Adrenal gland (tissue), 5 donors: ENCODE measurements at regions not wholly inside any gene's neighbourhood (a gene's known extent, or its start where the extent isn't known, plus 50 kb on each side); places are given as distances from the start of the nearest gene placed in this dataset.

Source experiments
- POLR2A ChIP-seq, 2 donors: fragments of 450-650 bp; IDR thresholded peaks; one replicate each; pipeline ENCODE4 v1.6.1; 2017; ENCODE audit warnings: antibody characterized with exemption in 2 of 2, mild to moderate bottlenecking in 2 of 2, moderate library complexity in 1 of 2
- TF ChIP-seq, protein P1 (sequence below), 6 experiments: fragments of 450-650 bp in 4 of 6; fragments of 200-600 bp in 2 of 6; sonication (generic) in 1 of 6; IDR thresholded peaks; 1 replicate in 5 of 6; 2 replicates in 1 of 6; pipeline versions ENCODE4 v1.5.1 to v1.8.0; 2016 to 2021; ENCODE audit warnings: antibody characterized with exemption in 6 of 6, mild to moderate bottlenecking in 2 of 6, moderate library complexity in 1 of 6
- donor health status: DM: no; HTN: no; CAD: no.

GRCh38 chr9:13352451-13352979 is 73.0 kb upstream of the MPDZ start:
- TF ChIP-seq, protein P1, sequence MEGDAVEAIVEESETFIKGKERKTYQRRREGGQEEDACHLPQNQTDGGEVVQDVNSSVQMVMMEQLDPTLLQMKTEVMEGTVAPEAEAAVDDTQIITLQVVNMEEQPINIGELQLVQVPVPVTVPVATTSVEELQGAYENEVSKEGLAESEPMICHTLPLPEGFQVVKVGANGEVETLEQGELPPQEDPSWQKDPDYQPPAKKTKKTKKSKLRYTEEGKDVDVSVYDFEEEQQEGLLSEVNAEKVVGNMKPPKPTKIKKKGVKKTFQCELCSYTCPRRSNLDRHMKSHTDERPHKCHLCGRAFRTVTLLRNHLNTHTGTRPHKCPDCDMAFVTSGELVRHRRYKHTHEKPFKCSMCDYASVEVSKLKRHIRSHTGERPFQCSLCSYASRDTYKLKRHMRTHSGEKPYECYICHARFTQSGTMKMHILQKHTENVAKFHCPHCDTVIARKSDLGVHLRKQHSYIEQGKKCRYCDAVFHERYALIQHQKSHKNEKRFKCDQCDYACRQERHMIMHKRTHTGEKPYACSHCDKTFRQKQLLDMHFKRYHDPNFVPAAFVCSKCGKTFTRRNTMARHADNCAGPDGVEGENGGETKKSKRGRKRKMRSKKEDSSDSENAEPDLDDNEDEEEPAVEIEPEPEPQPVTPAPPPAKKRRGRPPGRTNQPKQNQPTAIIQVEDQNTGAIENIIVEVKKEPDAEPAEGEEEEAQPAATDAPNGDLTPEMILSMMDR (IDR thresholded peaks at IDR 0.05): no peak
- no peak for TF ChIP-seq POLR2A (IDR thresholded peaks at IDR 0.05)
